Right atrium auricular region (tissue), 2 donors: ENCODE measurements at regions not wholly inside any gene's neighbourhood (a gene's known extent, or its start where the extent isn't known, plus 50 kb on each side); places are given as distances from the start of the nearest gene placed in this dataset.

Experiments
- DNase-seq: peaks from one replicate; pipeline ENCODE4 v3.0.0-alpha.2; 2019; ENCODE audit warnings: low spot score
- H3K27ac ChIP-seq, 2 donors: fragments of 200-600 bp; sonication (generic); 1 replicate in 1 of 2; 2 replicates in 1 of 2; pipeline ENCODE4 v1.5.1; 2016 to 2019
- H3K27me3 ChIP-seq, 2 donors: fragments of 200-600 bp; sonication (generic); one replicate each; pipeline versions ENCODE4 v1.5.1 to v1.6.0; 2017 to 2019
- H3K36me3 ChIP-seq: fragments of 200-600 bp; sonication (generic); one replicate; pipeline ENCODE4 v1.5.1; 2016
- H3K4me1 ChIP-seq, 2 donors: fragments of 200-600 bp; sonication (generic); one replicate each; pipeline versions ENCODE4 v1.5.1 to v1.6.0; 2017 to 2019
- H3K4me3 ChIP-seq, 2 donors: fragments of 200-600 bp; sonication (generic); 1 replicate in 1 of 2; 2 replicates in 1 of 2; pipeline ENCODE4 v1.5.1; 2017 to 2019; ENCODE audit warnings: mild to moderate bottlenecking in 1 of 2, moderate library complexity in 1 of 2
- H3K9me3 ChIP-seq, 2 donors: fragments of 200-600 bp; sonication (generic); one replicate each; pipeline ENCODE4 v1.5.1; 2019
- TF ChIP-seq, protein P1 (sequence below), 2 donors: fragments of 200-600 bp; sonication (generic); IDR thresholded peaks; one replicate each; pipeline ENCODE4 v1.5.1; 2019; ENCODE audit warnings: antibody characterized with exemption in 2 of 2

DNA sequence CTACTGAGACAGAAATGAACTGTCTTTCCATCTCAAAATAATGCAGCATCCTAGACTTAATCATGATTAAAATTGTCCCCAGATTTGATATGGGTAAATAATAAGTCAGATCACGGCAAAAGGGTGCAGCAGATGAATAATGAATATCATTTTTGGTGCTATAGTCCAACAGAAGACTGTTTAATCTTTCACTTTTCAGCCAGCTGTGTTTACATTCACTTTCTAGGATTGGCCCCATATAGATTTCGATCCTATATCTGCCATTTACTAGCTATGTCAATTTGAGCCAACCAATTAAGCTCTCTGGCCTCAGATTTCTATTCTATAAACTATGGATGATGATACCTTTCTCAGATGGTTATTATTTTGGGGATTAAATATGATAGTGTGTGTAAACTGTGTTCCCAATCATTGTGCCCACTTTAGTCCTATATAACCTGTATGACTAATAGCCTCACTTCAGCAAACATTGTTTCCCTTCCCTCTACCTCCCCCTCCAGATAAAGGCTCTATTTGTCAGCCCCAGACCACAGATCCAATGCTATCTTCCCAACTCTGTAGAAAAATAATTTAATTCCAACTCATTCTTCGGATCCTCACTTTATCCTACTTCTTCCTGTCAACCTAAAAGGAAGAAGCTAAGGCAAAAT lies 53.6 kb upstream of the NT5E start:
- TF ChIP-seq, protein P1, sequence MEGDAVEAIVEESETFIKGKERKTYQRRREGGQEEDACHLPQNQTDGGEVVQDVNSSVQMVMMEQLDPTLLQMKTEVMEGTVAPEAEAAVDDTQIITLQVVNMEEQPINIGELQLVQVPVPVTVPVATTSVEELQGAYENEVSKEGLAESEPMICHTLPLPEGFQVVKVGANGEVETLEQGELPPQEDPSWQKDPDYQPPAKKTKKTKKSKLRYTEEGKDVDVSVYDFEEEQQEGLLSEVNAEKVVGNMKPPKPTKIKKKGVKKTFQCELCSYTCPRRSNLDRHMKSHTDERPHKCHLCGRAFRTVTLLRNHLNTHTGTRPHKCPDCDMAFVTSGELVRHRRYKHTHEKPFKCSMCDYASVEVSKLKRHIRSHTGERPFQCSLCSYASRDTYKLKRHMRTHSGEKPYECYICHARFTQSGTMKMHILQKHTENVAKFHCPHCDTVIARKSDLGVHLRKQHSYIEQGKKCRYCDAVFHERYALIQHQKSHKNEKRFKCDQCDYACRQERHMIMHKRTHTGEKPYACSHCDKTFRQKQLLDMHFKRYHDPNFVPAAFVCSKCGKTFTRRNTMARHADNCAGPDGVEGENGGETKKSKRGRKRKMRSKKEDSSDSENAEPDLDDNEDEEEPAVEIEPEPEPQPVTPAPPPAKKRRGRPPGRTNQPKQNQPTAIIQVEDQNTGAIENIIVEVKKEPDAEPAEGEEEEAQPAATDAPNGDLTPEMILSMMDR (IDR thresholded peaks at IDR 0.05) = no peak
- Histone ChIP-seq H3K27ac (no peak overlapping the region), H3K9me3 (peaks cover 0 to 7% of the 10 kb centered on the region in 2 donors), H3K4me1 (peaks cover 0 to 4% of the 10 kb centered on the region in 2 donors), H3K36me3 (no peaks in the 10 kb centered on the region), H3K4me3 (no peak overlapping the region), H3K27me3 (no peaks in the 10 kb centered on the region)
- DNase-seq = no peak

DNA sequence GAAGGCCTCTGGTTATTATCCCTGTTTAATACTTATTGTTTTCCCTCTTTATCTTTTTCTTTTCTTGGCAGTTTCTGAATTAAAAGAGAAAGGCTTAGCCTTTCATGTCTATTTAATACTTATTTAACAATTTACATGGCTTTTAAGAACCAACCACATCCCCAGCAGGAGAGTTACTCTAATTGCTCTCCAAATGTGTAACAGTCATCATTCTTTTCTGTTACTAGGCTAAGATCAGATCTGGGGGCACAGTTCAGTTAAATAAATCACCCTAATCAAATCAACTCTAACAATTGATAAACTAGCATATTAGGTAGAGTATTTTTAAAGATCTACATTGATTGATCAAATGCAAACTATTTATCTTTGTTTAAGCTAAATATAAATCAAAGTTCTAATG lies 54.1 kb upstream of the NT5E start:
- no peak overlapping the region for H3K27ac ChIP-seq
- DNase-seq = no peak
- H3K27me3 ChIP-seq = no peaks in the 10 kb centered on the region
- peaks cover 0 to 4% of the 10 kb centered on the region in 2 donors for H3K4me1 ChIP-seq
- TF ChIP-seq, protein P1 (IDR thresholded peaks at IDR 0.05) = no peak
- peaks cover 0 to 7% of the 10 kb centered on the region in 2 donors for H3K9me3 ChIP-seq
- H3K4me3 ChIP-seq = no peak overlapping the region
- H3K36me3 ChIP-seq = no peaks in the 10 kb centered on the region

- no peaks in the 10 kb centered on the region for H3K36me3 ChIP-seq
- TF ChIP-seq, protein P1 (IDR thresholded peaks at IDR 0.05) = no peak
- H3K4me3 ChIP-seq = no peak overlapping the region
- H3K27ac ChIP-seq = no peak overlapping the region
- H3K27me3 ChIP-seq = no peaks in the 10 kb centered on the region
- H3K4me1 ChIP-seq = peaks cover 0 to 4% of the 10 kb centered on the region in 2 donors
- H3K9me3 ChIP-seq = peaks cover 0 to 7% of the 10 kb centered on the region in 2 donors
- no peak for DNase-seq
Observed at GRCh38 chr6:85394853-85395538, 54.9 kb upstream of the NT5E start.

GRCh38 chr6:85394199-85394598 lies 55.7 kb upstream of the NT5E start:
- Histone ChIP-seq H3K36me3 (no peaks in the 10 kb centered on the region), H3K4me1 (peaks cover 0 to 4% of the 10 kb centered on the region in 2 donors), H3K27ac (no peak overlapping the region), H3K9me3 (peaks cover 0 to 7% of the 10 kb centered on the region in 2 donors), H3K4me3 (no peak overlapping the region), H3K27me3 (no peaks in the 10 kb centered on the region)
- TF ChIP-seq, protein P1 (IDR thresholded peaks at IDR 0.05) = no peak
- DNase-seq = no peak

- Histone ChIP-seq H3K4me1 (peaks cover 0 to 4% of the 10 kb centered on the region in 2 donors), H3K27ac (no peak overlapping the region), H3K9me3 (peaks cover 0 to 4% of the 10 kb centered on the region in 2 donors), H3K36me3 (no peaks in the 10 kb centered on the region), H3K4me3 (no peak overlapping the region), H3K27me3 (no peaks in the 10 kb centered on the region)
- no peak for DNase-seq
- TF ChIP-seq, protein P1 (IDR thresholded peaks at IDR 0.05) = no peak
Observed at GRCh38 chr6:85392379-85392778, 57.5 kb upstream of the NT5E start.
